OCI-LY7 (cell line): ENCODE measurements at regions not wholly inside any gene's neighbourhood (a gene's known extent, or its start where the extent isn't known, plus 50 kb on each side); places are given as distances from the start of the nearest gene placed in this dataset.

Source experiments
- CTCF ChIP-seq: fragments of 200-600 bp; sonication (generic); conservative IDR thresholded peaks from 2 replicates; pipeline ENCODE4 v1.5.1; 2014; ENCODE audit warnings: mild to moderate bottlenecking, antibody characterized with exemption, low read length, moderate library complexity, mixed read lengths
- EZH2phosphoT487 ChIP-seq: fragments of 200-600 bp; sonication (generic); IDR thresholded peaks from 2 replicates; pipeline ENCODE4 v1.6.1; 2018; ENCODE audit warnings: low read depth, borderline replicate concordance, mild to moderate bottlenecking, mixed run types, antibody characterized with exemption, low read length, moderate library complexity, mixed read lengths

GRCh38 chr5:143575286-143575685 is 171.8 kb upstream of the NR3C1 start:
- TF ChIP-seq EZH2phosphoT487, result no peak
- no peak for TF ChIP-seq CTCF
